ENCODE measurements at regions not wholly inside any gene's neighbourhood (a gene's known extent, or its start where the extent isn't known, plus 50 kb on each side); places are given as distances from the start of the nearest gene placed in this dataset.

DNA sequence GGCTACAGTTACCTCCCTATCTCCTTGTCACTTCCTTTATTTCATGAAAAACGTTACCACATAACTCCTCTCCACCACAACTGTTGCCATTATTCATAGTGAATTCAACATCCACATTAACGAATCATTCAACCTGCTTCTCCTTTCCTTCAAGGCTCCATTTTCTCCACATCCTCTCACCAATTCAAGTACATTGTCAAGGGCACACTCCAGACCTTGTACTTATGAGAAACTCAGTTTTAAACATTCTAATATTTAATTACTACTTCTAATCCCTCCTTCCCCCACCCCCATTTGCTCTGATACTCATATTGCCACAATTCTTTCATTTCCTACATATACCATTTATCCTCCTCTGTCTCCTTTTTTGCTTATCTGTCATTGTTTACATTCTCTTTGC is 871.2 kb downstream of the TUSC7 start:
- no peak for TF ChIP-seq ESRRA (IDR thresholded peaks at IDR 0.05; ENCODE audit: borderline replicate concordance, low read depth)
- TF ChIP-seq, protein P1, sequence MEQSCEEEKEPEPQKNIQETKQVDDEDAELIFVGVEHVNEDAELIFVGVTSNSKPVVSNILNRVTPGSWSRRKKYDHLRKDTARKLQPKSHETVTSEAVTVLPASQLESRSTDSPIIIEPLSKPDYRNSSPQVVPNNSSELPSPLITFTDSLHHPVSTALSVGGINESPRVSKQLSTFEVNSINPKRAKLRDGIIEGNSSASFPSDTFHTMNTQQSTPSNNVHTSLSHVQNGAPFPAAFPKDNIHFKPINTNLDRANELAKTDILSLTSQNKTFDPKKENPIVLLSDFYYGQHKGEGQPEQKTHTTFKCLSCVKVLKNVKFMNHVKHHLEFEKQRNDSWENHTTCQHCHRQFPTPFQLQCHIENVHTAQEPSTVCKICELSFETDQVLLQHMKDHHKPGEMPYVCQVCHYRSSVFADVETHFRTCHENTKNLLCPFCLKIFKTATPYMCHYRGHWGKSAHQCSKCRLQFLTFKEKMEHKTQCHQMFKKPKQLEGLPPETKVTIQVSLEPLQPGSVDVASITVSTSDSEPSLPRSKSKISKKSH (CRISPR knock-in tag; IDR thresholded peaks at IDR 0.05), result no peak
- TF ChIP-seq EGR1 (conservative IDR thresholded peaks at IDR 0.05), result no peak
- TF ChIP-seq, protein P2, sequence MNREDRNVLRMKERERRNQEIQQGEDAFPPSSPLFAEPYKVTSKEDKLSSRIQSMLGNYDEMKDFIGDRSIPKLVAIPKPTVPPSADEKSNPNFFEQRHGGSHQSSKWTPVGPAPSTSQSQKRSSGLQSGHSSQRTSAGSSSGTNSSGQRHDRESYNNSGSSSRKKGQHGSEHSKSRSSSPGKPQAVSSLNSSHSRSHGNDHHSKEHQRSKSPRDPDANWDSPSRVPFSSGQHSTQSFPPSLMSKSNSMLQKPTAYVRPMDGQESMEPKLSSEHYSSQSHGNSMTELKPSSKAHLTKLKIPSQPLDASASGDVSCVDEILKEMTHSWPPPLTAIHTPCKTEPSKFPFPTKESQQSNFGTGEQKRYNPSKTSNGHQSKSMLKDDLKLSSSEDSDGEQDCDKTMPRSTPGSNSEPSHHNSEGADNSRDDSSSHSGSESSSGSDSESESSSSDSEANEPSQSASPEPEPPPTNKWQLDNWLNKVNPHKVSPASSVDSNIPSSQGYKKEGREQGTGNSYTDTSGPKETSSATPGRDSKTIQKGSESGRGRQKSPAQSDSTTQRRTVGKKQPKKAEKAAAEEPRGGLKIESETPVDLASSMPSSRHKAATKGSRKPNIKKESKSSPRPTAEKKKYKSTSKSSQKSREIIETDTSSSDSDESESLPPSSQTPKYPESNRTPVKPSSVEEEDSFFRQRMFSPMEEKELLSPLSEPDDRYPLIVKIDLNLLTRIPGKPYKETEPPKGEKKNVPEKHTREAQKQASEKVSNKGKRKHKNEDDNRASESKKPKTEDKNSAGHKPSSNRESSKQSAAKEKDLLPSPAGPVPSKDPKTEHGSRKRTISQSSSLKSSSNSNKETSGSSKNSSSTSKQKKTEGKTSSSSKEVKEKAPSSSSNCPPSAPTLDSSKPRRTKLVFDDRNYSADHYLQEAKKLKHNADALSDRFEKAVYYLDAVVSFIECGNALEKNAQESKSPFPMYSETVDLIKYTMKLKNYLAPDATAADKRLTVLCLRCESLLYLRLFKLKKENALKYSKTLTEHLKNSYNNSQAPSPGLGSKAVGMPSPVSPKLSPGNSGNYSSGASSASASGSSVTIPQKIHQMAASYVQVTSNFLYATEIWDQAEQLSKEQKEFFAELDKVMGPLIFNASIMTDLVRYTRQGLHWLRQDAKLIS (CRISPR knock-in tag; IDR thresholded peaks at IDR 0.05), result no peak
- TF ChIP-seq, protein P3, sequence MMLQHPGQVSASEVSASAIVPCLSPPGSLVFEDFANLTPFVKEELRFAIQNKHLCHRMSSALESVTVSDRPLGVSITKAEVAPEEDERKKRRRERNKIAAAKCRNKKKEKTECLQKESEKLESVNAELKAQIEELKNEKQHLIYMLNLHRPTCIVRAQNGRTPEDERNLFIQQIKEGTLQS (IDR thresholded peaks at IDR 0.05), result no peak
- TF ChIP-seq, protein P3 (CRISPR knock-in tag; conservative IDR thresholded peaks at IDR 0.05), result no peak
- TF ChIP-seq, protein P4, sequence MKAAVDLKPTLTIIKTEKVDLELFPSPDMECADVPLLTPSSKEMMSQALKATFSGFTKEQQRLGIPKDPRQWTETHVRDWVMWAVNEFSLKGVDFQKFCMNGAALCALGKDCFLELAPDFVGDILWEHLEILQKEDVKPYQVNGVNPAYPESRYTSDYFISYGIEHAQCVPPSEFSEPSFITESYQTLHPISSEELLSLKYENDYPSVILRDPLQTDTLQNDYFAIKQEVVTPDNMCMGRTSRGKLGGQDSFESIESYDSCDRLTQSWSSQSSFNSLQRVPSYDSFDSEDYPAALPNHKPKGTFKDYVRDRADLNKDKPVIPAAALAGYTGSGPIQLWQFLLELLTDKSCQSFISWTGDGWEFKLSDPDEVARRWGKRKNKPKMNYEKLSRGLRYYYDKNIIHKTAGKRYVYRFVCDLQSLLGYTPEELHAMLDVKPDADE (conservative IDR thresholded peaks at IDR 0.05; ENCODE audit: control insufficient read depth, low read depth, low read length), result no peak
- no peak for TF ChIP-seq MAFK (IDR thresholded peaks at IDR 0.05; ENCODE audit: low read length)
- TF ChIP-seq JUNB (CRISPR knock-in tag; conservative IDR thresholded peaks at IDR 0.05), result no peak

Measured in K562 (cell line).